Hematopoietic multipotent progenitor cell treated with erythropoietin and hydrocortisone succinate and interleukin-3 and kit ligand, for 8 days (in vitro differentiated cells): ENCODE measurements at regions not wholly inside any gene's neighbourhood (a gene's known extent, or its start where the extent isn't known, plus 50 kb on each side); places are given as distances from the start of the nearest gene placed in this dataset.
A peak's percentile ranks its signal among the peaks of the same experiment; 100 is the strongest.

ENCODE experiments used
- DNase-seq: peaks from one replicate; pipeline ENCODE4 v3.0.0-alpha.2; 2015

GRCh38 chr13:109642358-109642757, 144.0 kb downstream of the IRS2 start:
- no peak for DNase-seq

- no peak for DNase-seq
These were observed 149.6 kb downstream of the IRS2 start for GRCh38 chr13:109636736-109637135.

GRCh38 chr13:109631069-109631468, 155.3 kb downstream of the IRS2 start:
- DNase-seq = no peak

- DNase-seq = no peak
These were observed 156.1 kb downstream of the IRS2 start for GRCh38 chr13:109630271-109630670.

- no peak for DNase-seq
These were observed 156.6 kb downstream of the IRS2 start for GRCh38 chr13:109629737-109630136.

GRCh38 chr13:109628251-109628699, 158.1 kb downstream of the IRS2 start:
- no peak for DNase-seq

- no peak for DNase-seq
These were observed 158.7 kb downstream of the IRS2 start for GRCh38 chr13:109627649-109628048.

- DNase-seq = no peak
These were observed 159.8 kb downstream of the IRS2 start for GRCh38 chr13:109626386-109627171.

GRCh38 chr13:109625156-109625555, 161.2 kb downstream of the IRS2 start:
- no peak for DNase-seq

- DNase-seq = no peak
These were observed 164.4 kb downstream of the IRS2 start for GRCh38 chr13:109622006-109622405.

GRCh38 chr13:109615721-109616420, 170.5 kb downstream of the IRS2 start:
- DNase-seq = no peak

- no peak for DNase-seq
These were observed 174.3 kb downstream of the IRS2 start for GRCh38 chr13:109611912-109612691.

GRCh38 chr13:109610517-109610916, 175.9 kb downstream of the IRS2 start:
- DNase-seq = peak; percentile 58

GRCh38 chr13:109608503-109608902, 177.9 kb downstream of the IRS2 start:
- no peak for DNase-seq

GRCh38 chr13:109608059-109608458, 178.3 kb downstream of the IRS2 start:
- no peak for DNase-seq

GRCh38 chr13:109606520-109606919, 179.9 kb downstream of the IRS2 start:
- DNase-seq = no peak

- DNase-seq = no peak
These were observed 180.5 kb downstream of the IRS2 start for GRCh38 chr13:109605846-109606245.

GRCh38 chr13:109604894-109605293, 181.5 kb downstream of the IRS2 start:
- no peak for DNase-seq

GRCh38 chr13:109602356-109602755, 184.0 kb downstream of the IRS2 start:
- DNase-seq = no peak

- DNase-seq = no peak
These were observed 186.3 kb downstream of the IRS2 start for GRCh38 chr13:109599901-109600657.

- no peak for DNase-seq
These were observed 190.9 kb downstream of the IRS2 start for GRCh38 chr13:109595471-109595870.

- no peak for DNase-seq
These were observed 193.2 kb downstream of the IRS2 start for GRCh38 chr13:109593230-109593629.

GRCh38 chr13:109592770-109593169, 193.6 kb downstream of the IRS2 start:
- no peak for DNase-seq
